Loucy (cell line): ENCODE measurements at regions not wholly inside any gene's neighbourhood (a gene's known extent, or its start where the extent isn't known, plus 50 kb on each side); places are given as distances from the start of the nearest gene placed in this dataset.

Experiments used
- EZH2phosphoT487 ChIP-seq: fragments of 200-600 bp; IDR thresholded peaks from 2 replicates; pipeline ENCODE4 v1.6.1; 2018; ENCODE audit warnings: antibody characterized with exemption, mild to moderate bottlenecking, moderate library complexity, borderline replicate concordance
- TF ChIP-seq, protein P1 (sequence below): fragments of 200-600 bp; sonication (generic); conservative IDR thresholded peaks from 2 replicates; pipeline ENCODE4 v1.5.1; 2014; ENCODE audit warnings: mild to moderate bottlenecking, antibody characterized with exemption, low read length

DNA sequence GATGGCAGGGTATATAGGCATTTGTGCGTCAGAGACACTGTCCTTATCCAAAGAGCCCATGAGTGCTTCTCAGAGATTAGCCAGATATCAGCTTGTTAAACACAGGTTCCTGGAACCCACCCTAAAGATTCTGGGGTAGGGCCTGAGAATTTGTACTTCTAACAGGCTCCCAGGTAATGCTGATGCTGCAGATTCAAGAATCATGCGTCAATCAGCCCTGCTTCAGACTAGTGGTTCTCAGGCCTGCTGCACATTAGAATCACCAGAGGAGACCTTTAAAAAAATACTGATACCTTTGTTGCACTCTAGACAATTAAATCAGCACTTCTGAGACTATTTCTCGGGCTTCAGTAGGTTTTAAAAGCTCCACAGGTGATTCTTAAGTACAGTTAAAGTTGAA is 369.5 kb downstream of the MFSD1 start:
- TF ChIP-seq, protein P1, sequence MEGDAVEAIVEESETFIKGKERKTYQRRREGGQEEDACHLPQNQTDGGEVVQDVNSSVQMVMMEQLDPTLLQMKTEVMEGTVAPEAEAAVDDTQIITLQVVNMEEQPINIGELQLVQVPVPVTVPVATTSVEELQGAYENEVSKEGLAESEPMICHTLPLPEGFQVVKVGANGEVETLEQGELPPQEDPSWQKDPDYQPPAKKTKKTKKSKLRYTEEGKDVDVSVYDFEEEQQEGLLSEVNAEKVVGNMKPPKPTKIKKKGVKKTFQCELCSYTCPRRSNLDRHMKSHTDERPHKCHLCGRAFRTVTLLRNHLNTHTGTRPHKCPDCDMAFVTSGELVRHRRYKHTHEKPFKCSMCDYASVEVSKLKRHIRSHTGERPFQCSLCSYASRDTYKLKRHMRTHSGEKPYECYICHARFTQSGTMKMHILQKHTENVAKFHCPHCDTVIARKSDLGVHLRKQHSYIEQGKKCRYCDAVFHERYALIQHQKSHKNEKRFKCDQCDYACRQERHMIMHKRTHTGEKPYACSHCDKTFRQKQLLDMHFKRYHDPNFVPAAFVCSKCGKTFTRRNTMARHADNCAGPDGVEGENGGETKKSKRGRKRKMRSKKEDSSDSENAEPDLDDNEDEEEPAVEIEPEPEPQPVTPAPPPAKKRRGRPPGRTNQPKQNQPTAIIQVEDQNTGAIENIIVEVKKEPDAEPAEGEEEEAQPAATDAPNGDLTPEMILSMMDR: no peak
- TF ChIP-seq EZH2phosphoT487: no peak
